Activated CD4-positive, alpha-beta T cell treated with anti-CD3 and anti-CD28 coated beads for 1 hour (primary cell): ENCODE measurements at regions not wholly inside any gene's neighbourhood (a gene's known extent, or its start where the extent isn't known, plus 50 kb on each side); places are given as distances from the start of the nearest gene placed in this dataset.

Experiments used
- DNase-seq: peaks from one replicate; pipeline ENCODE4 v3.0.0-alpha.2; 2020

DNA sequence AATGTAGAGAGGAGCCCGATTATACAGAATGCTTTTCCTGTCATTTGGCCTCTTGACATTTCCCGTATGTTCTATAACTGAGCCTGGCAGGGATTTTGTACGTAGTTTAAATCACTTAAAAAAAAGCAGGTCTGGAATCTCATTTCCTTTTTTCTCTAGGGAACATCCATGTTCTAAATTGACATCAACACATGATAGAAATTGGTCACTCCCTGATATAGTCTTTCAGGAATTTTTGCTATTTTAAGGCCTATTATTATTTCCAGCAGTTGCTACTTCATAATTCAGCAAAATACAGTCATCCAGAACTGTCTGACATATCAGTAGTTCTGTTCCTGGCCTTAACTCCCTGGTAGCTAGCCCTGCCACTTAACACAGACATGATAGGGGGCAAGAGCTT is 565.7 kb upstream of the ZEB2 start:
- DNase-seq, result no peak

DNA sequence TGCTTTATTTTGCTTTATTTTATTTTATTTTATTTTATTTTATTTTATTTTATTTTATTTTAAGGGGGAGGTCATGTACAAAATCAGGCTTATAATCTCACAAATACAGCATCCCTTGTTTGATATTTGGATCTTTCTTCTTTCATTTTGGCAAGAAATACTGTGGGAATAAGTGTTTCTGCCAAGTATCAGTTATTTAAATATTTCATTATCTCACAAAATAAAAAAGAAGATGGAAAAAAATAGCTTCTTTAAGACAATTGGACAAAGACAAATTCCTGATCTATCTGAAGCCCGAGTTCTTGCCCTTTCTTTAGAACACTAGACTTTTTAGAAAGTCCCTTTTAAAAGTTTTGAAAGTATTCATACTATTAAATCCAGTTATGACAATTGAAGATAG is 560.5 kb upstream of the ZEB2 start:
- no peak for DNase-seq

DNA sequence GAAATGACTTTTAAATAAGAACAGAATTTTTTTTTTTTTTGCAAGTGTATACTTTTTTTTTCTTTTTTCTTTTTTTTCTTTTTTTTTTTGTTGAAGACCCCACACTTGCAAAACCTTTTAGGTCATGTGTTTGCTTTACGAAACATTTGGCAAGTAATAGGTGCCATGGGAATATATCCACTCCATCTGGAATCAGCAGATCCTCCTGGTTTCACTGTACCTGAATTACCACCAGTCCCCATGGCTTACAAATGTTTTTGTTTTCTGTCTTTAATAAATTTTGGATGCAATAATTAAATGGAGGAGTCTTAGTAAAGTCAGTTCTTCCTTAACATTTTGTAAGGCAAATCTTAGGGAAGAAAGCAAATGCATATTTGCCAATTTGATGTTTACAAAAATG is 559.7 kb upstream of the ZEB2 start:
- DNase-seq, result no peak

DNA sequence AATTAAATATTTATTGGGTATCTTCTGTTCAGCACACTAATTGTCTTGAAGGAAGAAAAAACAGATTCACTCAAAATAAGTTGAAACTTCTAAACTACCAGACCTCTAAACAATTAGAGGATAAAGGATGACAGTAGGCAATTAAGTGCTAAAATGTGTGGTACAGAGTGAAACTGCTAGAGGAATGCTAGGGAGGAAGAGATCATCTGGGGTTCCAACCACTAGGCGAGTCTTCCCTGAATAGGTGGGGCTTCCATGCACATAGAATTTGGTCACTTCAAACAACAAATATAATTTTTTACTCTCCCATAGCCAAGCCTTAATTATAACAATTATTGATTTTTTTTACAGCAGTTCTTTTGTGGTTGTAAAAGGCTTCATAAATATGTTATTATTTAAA is 559.0 kb upstream of the ZEB2 start:
- DNase-seq, result no peak

DNA sequence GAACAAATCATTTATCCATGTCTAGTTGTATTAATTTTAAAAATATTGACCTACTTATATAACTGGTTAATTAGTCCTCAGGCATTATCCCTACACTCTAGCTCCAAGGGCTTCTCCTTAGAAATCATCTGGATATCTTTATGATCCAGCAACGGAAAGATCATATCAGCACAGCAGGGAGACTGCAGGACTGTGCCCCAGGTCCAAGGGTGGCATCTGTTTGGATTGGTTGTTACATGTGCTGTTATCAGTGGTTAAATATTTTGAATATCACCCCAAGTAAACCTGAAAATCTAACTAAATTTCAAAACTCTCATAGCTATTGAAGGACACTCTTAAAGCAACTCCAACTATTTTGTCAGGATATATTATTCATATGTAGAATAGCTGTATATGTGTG is 556.2 kb upstream of the ZEB2 start:
- no peak for DNase-seq

DNA sequence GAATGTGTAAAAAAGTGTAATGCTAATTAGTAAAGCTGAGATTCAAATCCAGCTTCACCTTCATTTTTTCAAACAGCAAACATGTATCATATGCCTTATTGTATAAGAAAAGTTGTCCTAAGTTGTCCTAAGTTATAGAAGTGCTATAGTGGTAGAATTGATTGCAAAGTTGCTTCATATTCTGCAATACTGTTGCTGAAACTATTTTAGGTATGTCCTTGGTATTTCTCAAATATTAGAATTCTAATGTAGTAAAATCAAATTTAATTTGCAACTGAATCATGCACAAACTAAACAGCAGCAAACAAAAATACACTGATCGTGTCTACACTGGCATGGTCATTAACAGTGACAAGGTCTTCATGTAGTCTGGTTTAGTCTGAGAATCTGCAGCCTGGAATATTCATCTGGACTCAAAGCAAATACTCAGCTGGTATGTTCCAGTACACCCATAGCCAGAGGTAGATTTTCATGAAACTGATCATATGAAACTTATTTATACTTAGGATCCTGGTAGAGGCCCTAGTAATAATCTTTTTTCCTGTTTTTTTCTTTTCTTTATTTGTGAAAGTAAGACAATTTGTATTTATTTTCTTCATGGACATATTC is 555.6 kb upstream of the ZEB2 start:
- no peak for DNase-seq

DNA sequence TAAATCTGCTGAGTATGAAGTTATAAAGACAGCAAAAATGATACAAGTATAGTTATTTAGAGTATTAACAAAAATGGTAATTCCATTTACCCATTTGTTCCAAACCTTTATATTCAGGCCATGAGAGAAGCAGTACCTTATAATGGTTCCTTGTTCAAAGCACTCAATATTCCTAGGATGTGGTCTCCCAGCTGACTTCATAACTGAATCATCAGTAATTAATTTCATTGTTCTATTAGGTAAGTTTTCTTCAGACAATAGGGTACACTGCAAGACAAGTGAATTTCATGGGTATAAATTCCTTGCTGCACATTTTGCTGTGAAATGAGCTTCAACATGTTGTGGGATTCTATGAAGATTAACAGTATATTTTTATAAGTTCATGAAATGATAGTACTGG is 550.8 kb upstream of the ZEB2 start:
- no peak for DNase-seq

DNA sequence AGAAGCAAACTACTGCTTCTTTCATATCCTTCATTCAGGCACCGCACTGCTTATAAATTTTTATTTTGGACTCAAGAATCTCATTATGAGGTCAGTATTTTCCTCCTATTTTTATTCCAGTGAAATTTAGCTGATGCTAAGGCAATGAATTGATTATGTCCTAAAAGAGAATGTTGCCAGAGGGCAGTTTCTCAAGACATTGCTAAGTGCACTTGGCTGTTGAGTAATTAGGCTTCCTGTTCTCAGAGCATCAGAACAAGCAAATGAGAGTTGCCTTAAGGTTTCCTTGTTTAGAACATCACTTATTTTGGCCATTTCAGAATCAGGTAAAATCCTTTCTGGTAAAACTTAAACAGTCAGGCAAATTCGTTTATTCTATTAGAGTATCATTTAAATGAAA is 548.6 kb upstream of the ZEB2 start:
- no peak for DNase-seq

DNA sequence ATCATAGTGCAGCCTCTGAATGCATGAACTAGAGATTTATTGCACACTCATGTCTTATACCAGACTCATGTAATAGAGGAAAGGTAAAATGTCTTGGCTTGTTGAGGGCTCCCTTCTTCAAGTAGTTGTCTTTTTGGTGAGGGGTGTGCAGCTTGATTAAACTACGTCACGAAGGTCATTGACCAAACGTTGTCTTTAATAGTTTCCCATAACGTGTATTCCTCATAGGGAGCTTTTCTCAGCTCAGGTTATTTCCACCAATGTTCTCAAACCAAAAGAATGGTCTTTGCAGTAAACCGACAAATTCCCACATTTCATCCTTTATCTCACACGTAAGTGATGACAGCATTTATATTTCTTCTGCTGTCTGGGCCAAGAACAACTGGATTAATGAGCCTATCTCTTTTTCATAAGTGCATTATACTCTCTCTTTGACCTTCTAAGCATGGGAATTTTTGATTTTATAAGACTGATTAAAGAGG is 547.7 kb upstream of the ZEB2 start:
- DNase-seq, result no peak

DNA sequence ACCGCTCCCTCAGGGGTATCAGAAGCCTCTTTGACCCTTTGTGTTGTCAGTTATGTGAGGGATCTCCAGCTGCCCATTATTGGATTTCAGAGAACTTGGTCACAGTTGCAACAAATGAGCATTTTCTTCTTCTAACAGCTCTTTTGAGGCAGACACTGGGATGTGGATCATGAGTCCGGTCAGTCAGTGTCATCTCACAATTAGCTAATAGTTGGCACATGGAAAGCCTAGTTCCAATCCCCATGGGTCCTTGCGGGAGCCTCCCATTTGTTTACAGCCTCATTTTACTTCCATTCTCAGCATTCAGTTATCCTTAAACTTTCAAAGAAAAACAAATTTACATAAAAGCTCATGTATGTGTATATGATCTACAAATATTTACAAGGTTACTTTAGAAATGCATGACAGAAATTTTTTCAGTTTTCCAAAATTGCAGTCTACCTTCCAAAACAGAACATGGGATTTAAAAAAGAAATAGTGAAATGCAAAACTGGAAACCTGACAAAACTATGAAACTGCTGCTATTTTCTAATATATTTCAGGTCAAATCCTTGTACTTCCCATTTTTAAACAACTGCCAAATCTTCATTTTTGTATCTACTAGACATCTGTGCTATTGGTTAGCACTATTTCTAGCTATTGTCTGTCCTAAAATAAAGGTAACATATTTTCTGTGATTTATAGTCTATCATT is 547.1 kb upstream of the ZEB2 start:
- DNase-seq, result no peak

DNA sequence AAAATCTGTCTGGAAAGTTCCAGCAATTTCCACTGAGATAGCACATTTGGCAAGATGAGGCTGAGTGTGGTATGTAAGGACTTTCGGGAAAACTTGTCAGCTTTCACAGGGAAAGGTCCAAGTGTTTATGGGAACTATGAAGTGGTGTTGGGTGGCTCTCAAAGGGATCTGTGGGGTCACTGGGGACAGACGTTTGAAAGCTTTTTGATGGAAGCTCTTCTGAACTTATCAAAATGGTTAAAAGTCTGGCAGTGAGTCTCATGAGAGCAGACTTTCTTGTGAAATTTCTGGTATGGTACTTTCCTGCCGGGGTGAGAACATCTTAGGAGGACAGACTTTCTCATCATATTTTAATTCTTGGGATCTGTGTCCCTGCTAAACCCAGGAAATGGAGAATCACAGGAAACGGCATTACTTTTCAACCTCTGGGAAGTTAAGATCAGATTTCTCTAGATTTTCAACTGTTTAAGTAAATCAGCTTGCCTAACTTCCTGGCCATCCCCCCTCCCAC is 546.3 kb upstream of the ZEB2 start:
- DNase-seq, result no peak

DNA sequence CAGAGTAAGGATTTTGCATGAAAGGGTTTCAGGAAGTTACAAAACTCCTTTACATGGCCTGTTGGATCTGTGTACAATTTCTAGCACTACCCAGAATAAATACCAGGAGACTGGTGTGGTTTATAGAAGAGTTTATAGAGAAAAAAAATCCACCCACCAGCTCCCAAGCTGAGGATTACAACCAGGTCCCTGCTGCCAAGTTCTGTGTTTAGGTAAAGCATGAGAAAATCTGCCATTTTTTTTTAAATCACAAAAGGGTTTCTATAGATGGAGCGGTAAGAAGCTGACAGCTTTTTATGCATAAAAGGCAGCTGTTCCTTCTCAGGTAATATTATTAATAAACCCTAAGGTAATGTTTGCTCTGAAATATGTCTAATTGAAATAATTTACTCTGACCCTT is 545.4 kb upstream of the ZEB2 start:
- DNase-seq, result no peak

DNA sequence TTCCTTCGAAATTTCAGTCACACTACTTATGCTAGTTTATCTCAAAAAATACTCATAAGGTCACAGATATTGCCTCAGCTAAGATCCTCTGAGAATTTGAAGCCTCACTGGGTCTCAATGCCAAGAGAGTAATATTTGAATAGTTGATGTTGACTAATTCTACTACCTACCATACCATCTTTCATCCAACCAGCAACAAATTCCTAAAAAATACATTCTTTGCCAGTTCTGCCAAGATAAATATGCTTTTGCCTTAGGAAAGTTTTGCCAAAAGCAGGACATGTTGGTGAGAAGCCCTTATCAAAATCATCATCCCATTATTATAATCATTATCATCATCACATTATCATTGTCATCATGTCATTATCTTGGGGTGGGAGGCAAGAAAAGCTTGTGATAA is 544.6 kb upstream of the ZEB2 start:
- DNase-seq, result no peak

DNA sequence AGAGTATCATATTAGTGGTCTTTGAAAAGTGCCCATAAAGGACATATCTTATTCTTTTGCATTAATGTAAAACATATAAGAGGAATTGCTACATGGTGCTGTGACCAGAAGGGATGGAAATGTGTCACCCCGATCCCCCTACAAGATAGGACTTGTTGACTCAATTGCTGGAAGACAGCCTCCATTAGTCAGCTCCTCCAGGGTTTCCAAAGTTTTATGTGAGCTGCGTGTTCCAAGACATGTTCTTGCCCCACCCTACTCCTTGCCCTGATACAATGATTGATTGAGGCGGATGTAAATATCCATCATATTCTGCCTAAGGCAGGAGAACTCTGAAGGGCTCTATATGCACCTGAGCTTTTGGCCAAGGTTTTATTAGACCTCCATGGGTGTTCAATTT is 541.0 kb upstream of the ZEB2 start:
- no peak for DNase-seq

DNA sequence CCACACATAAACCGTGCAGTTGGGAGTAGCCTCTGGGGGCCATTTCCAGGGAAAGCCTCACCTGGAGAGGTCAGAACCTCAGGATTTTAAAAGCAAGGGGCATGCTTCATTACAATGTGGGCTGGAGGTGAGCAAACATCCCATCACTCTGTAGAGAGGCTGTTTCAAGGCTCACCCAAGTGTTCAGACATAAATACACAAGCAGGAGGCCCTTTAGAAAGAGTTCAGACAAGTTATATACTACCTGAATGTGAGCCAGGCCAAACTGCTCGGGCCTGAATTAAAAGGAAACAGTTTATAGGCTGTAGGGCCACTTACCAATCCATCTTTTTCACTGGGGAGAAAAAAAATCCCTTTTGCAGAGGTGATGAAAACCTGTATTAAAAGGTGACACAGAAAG is 540.0 kb upstream of the ZEB2 start:
- DNase-seq, result no peak

DNA sequence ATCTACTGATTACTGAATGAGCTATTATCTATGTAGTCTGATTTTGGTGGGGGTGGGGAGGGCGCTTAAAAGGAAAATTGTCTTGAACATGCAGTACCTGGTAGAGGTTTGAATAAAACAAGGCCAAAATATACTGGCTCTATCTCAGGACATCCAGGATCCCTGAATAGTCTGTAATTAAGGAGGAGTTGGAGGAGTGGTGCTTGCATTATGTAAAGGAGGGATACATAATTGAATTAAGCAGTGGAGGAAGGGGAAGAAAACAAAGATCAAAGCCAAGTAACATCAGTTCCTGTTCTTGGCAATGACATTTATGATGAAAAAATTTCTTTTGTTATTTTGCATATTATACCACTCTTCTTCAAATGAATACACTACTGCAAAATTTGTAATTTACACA is 539.4 kb upstream of the ZEB2 start:
- DNase-seq, result no peak

DNA sequence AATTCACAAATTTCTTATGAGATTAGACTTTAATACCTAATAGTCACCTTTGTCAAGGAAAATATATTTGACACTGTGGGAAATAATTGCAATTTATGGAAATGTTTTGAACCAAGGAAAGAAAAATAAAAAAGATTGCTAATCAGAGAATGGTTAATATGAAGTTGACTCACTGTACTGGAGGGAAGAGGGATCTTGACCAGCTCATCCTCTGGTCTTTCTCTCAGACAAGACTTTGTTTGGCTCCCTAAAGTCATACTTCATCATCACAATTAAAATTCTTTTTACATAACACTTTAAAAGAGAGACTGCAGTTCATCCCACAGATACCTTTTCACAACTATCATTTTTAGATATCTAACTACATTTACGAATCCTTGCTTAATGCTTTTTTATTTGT is 538.5 kb upstream of the ZEB2 start:
- DNase-seq, result no peak

DNA sequence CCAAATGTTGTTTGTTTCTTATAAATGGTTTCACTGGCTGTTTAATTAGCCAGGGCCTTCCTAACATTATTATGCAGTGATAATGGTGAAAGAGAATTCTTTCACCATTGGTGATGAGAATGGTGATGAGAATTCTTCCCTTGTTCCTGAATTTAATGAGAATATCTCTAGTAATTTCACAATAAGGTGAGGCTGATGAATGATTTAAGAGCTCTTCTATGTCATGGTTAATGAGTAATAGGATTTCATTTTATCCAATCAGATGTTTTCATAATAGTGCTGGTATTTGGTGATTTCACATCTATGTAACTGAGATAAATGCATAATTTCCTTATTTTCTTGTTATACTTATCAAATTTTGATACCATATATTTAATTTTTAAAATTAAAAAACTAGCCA is 535.7 kb upstream of the ZEB2 start:
- DNase-seq, result no peak

DNA sequence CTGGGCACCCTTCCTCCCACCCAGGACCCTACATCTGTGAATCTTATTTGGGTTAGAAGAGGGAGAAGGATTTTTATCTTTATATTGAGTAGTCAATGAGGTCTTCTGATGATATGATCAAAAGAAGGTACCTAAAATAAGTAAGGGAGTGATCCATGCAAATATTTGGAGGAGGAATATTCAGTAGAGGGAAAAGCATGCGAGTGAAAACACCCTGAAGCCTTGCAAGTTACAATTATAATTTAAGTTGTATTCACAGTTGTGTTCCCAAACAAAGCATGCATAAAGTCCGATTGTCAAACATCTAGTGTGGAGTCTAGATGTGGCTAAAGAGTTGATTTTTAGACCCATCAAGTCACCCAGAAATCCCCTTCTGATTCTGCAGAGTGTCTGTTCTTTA is 530.2 kb upstream of the ZEB2 start:
- DNase-seq, result no peak

DNA sequence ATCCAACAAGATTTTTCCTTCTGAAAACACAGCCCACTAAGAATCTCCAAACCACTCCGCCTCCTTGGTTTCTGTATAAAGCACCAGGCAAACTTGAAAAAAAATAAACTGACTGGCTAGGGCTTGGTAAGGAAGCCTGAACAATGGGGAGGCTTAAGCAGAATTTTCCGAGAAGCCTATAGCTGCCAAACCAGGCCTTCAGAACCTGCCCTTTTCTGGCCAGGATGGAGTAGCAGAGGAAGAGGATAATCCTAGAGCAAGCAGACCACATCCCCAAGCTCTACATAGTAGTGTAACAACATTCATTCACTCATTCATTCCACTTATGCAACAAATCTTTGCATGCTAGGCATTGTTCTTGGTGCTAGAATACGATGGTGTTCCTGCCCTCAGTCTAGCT is 529.6 kb upstream of the ZEB2 start:
- no peak for DNase-seq

DNA sequence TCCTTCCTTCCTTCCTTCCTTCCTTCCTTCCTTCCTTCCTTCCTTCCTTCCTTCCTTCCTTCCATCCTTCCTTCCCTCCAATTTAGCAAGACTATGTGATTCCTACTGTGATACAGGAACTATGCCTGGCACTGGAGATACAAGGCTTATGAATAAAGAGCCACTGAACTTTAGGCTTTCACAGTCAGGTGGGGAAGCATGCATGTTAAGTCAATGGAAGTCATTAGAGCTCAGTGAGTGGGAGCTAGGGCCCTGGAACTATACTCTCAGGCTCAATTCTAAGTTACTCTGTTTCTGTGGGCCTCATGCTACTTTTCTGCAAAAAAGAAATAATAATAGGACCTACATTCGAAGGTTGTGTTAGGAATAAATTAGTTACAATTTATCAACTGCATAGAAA is 527.6 kb upstream of the ZEB2 start:
- no peak for DNase-seq

DNA sequence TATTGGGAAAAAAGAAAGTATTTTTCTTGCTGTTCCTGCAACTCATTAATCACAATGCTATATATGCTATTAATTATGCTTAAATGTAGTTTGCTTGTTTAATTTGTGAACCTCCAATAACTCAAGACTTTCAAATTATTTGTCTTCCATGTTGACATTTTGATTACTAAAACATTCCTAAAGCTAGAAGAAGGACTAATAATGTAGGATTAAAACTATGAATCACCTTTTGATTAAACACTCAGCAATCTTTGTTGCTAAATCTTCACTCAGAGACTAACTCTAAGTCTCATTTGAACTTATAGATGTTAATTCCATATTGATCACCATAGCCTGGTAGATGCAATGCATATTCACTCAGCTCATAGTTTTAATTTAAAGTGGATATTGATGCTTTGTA is 524.6 kb upstream of the ZEB2 start:
- DNase-seq, result no peak

DNA sequence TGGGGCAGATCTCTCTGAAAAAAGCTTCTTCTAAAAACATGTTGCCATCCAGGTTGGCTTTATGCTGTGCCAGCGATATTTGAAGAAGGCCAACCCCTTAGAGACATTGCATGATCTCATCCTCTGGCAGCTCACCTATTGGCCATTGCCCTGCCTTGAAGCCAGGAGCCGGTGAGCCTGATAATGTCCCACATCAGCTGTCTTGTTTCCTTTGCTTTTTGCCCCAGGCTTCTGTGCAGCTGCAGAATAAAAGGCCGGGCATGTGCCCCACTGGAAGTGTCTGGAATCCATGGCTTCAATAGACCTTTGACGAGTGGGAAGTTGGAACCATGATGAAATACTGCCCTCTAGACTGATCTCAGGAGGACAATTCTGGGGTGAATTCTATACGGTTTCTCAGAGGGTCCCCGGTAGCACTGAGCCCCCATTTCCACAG is 523.5 kb upstream of the ZEB2 start:
- DNase-seq, result no peak

DNA sequence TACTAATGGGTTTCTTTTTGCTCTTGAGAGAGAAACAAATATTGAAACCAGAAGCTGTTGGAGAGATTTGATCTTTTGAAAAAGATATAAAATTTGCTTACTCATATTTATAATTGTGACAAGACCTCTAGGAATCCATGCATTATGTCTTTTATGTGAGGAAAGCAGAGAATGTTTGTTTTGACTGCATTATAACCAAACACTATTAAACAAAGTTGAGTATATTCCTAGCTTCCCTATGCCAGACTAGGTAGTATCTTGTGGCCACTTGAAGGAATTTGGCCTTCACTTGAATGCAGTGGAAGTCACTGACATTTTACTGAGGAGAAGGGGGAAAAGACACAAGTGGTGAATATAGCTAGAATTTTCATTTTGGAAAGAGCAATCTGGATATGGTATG is 521.8 kb upstream of the ZEB2 start:
- DNase-seq, result no peak

DNA sequence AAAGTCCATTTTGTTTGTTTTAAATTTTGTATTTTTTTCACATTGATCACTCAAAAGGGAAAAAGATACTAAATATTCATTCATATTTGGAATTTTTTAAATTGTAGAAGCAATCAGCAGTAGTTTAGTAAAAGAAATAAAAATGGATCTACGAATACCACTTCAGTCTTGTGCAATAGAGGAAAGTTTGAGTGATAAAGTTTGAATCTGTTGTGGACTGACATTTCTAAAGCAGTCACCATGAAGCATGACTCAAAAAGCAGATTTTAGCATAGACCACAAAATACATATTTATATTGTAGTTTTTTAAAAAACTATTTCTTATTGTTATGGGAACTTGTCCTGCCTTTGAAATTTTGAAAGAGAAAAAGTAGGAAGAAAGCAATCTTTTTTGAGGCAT is 520.5 kb upstream of the ZEB2 start:
- DNase-seq, result no peak
